Transverse colon (tissue), 3 donors: ENCODE measurements at regions not wholly inside any gene's neighbourhood (a gene's known extent, or its start where the extent isn't known, plus 50 kb on each side); places are given as distances from the start of the nearest gene placed in this dataset.

Experiments
- EP300 ChIP-seq: sonication (generic); formaldehyde crosslinking; IDR thresholded peaks from one replicate; pipeline ENCODE4 v1.6.1; 2017; ENCODE audit warnings: antibody characterized with exemption, low read depth
- TF ChIP-seq, protein P1 (sequence below), 5 experiments: fragments of 200-600 bp in 3 of 5; fragments of 450-650 bp in 2 of 5; sonication (generic) in 3 of 5; IDR thresholded peaks; 1 replicate in 2 of 5; 2 replicates in 3 of 5; pipeline ENCODE4 v1.5.1; 2016 to 2017; ENCODE audit warnings: antibody characterized with exemption in 5 of 5, inconsistent platforms in 3 of 5, mild to moderate bottlenecking in 2 of 5, moderate library complexity in 1 of 5

DNA sequence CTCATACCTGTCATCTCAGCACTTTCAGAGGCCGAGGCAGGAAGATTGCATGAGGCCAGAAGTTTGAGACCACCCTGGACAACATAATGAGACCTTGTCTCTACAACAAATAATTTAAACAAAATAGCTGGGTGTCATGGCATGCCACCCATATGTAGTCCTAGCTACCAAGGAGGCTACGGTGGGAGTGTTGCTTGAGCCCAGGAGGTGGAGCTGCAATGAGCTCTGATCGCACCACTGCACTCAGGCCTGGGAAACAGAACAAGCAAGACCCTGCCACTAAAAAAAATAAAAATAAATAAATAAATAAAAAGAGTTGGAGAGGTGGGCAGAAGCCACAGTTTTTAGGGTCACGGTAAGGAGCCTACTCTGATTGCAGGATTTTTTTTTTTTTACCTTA, 136.0 kb downstream of the TANC2 start:
- TF ChIP-seq, protein P1, sequence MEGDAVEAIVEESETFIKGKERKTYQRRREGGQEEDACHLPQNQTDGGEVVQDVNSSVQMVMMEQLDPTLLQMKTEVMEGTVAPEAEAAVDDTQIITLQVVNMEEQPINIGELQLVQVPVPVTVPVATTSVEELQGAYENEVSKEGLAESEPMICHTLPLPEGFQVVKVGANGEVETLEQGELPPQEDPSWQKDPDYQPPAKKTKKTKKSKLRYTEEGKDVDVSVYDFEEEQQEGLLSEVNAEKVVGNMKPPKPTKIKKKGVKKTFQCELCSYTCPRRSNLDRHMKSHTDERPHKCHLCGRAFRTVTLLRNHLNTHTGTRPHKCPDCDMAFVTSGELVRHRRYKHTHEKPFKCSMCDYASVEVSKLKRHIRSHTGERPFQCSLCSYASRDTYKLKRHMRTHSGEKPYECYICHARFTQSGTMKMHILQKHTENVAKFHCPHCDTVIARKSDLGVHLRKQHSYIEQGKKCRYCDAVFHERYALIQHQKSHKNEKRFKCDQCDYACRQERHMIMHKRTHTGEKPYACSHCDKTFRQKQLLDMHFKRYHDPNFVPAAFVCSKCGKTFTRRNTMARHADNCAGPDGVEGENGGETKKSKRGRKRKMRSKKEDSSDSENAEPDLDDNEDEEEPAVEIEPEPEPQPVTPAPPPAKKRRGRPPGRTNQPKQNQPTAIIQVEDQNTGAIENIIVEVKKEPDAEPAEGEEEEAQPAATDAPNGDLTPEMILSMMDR (IDR thresholded peaks at IDR 0.05) = no peak
- TF ChIP-seq EP300 = no peak
